GM18907 (cell line): ENCODE measurements at regions not wholly inside any gene's neighbourhood (a gene's known extent, or its start where the extent isn't known, plus 50 kb on each side); places are given as distances from the start of the nearest gene placed in this dataset.

Source experiments
- ATAC-seq: cut with Tn5 transposase; IDR thresholded peaks from one replicate; pipeline ENCODE4 v1.9.1; 2021; ENCODE audit warnings: mild to moderate bottlenecking, moderate library complexity; ENCODE audit not compliant: unreplicated experiment

GRCh38 chr18:39692367-39693015 is 2126.9 kb upstream of the CELF4 start:
- no peak for ATAC-seq

- no peak for ATAC-seq
Measured at GRCh38 chr18:39685303-39685902, 2119.8 kb upstream of the CELF4 start.

GRCh38 chr18:39681061-39681460 is 2115.5 kb upstream of the CELF4 start:
- ATAC-seq: no peak

- ATAC-seq: no peak
Measured at GRCh38 chr18:39675906-39676305, 2110.3 kb upstream of the CELF4 start.

GRCh38 chr18:39675368-39675767 is 2109.8 kb upstream of the CELF4 start:
- no peak for ATAC-seq

GRCh38 chr18:39672171-39672570 is 2106.6 kb upstream of the CELF4 start:
- ATAC-seq: no peak

- no peak for ATAC-seq
Measured at GRCh38 chr18:39667905-39668304, 2102.3 kb upstream of the CELF4 start.

- ATAC-seq: no peak
Measured at GRCh38 chr18:39666541-39666940, 2100.9 kb upstream of the CELF4 start.

GRCh38 chr18:39661856-39662366 is 2096.3 kb upstream of the CELF4 start:
- ATAC-seq: no peak

- no peak for ATAC-seq
Measured at GRCh38 chr18:39660141-39660540, 2094.5 kb upstream of the CELF4 start.

- no peak for ATAC-seq
Measured at GRCh38 chr18:39655341-39655740, 2089.7 kb upstream of the CELF4 start.

GRCh38 chr18:39653221-39653620 is 2087.6 kb upstream of the CELF4 start:
- no peak for ATAC-seq

- no peak for ATAC-seq
Measured at GRCh38 chr18:39648616-39649015, 2083.0 kb upstream of the CELF4 start.

- no peak for ATAC-seq
Measured at GRCh38 chr18:39647627-39648534, 2082.3 kb upstream of the CELF4 start.

- ATAC-seq: no peak
Measured at GRCh38 chr18:39638224-39638623, 2072.6 kb upstream of the CELF4 start.

- ATAC-seq: no peak
Measured at GRCh38 chr18:39636931-39637330, 2071.3 kb upstream of the CELF4 start.

GRCh38 chr18:39635966-39636365 is 2070.4 kb upstream of the CELF4 start:
- no peak for ATAC-seq

- ATAC-seq: no peak
Measured at GRCh38 chr18:39635192-39635591, 2069.6 kb upstream of the CELF4 start.

- no peak for ATAC-seq
Measured at GRCh38 chr18:39627936-39628335, 2062.3 kb upstream of the CELF4 start.

GRCh38 chr18:39624961-39625360 is 2059.4 kb upstream of the CELF4 start:
- ATAC-seq: no peak

GRCh38 chr18:39622431-39622830 is 2056.8 kb upstream of the CELF4 start:
- ATAC-seq: no peak
